OCI-LY1 (cell line): ENCODE measurements at regions not wholly inside any gene's neighbourhood (a gene's known extent, or its start where the extent isn't known, plus 50 kb on each side); places are given as distances from the start of the nearest gene placed in this dataset.

Experiments used
- H2AFZ ChIP-seq: fragments of 200-600 bp; sonication (generic), shearing (Covaris generic); 2 replicates; pipeline ENCODE4 v1.6.0; 2014; ENCODE audit warnings: antibody characterized with exemption, mild to moderate bottlenecking, low read length
- H3F3A ChIP-seq: fragments of 200-600 bp; sonication (generic), shearing (Covaris generic); 2 replicates; pipeline ENCODE4 v1.6.0; 2014; ENCODE audit warnings: mild to moderate bottlenecking, antibody characterized with exemption, low read length, moderate library complexity; ENCODE audit not compliant: insufficient read depth
- H3K27ac ChIP-seq: fragments of 200-600 bp; sonication (generic); 2 replicates; pipeline ENCODE4 v1.5.1; 2014; ENCODE audit warnings: low read length, mixed run types, mild to moderate bottlenecking, low read depth; ENCODE audit not compliant: poor library complexity, severe bottlenecking
- H3K27me3 ChIP-seq: fragments of 200-600 bp; sonication (generic); 2 replicates; pipeline ENCODE4 v1.6.0; 2014; ENCODE audit warnings: antibody characterized with exemption, mild to moderate bottlenecking, low read length, moderate library complexity; ENCODE audit not compliant: insufficient read depth
- H3K36me3 ChIP-seq: fragments of 200-600 bp; sonication (generic); 2 replicates; pipeline ENCODE4 v1.6.1; 2014; ENCODE audit warnings: mild to moderate bottlenecking, antibody characterized with exemption, low read length, moderate library complexity, mixed read lengths; ENCODE audit not compliant: insufficient read depth
- H3K4me1 ChIP-seq: fragments of 200-600 bp; sonication (generic); 2 replicates; pipeline ENCODE4 v1.5.1; 2014; ENCODE audit warnings: mild to moderate bottlenecking, low read length, moderate library complexity; ENCODE audit not compliant: insufficient read depth, severe bottlenecking
- H3K4me2 ChIP-seq: fragments of 200-600 bp; sonication (generic), shearing (Covaris generic); 2 replicates; pipeline ENCODE4 v1.6.1; 2014; ENCODE audit warnings: low read length
- H3K4me3 ChIP-seq: fragments of 200-600 bp; sonication (generic); 2 replicates; pipeline ENCODE4 v1.5.1; 2014; ENCODE audit warnings: low read length, low read depth, mild to moderate bottlenecking, mixed read lengths; ENCODE audit not compliant: poor library complexity, severe bottlenecking
- H3K79me2 ChIP-seq: fragments of 200-600 bp; shearing (Covaris generic); 2 replicates; pipeline ENCODE4 v1.6.1; 2016; ENCODE audit warnings: mixed run types, low read length, mixed read lengths; ENCODE audit not compliant: insufficient read depth
- H3K9ac ChIP-seq: fragments of 200-600 bp; sonication (generic), shearing (Covaris generic); 2 replicates; pipeline ENCODE4 v1.6.1; 2014; ENCODE audit warnings: mild to moderate bottlenecking, low read length, mixed read lengths
- H3K9me2 ChIP-seq: fragments of 200-600 bp; sonication (generic), shearing (Covaris generic); 2 replicates; pipeline ENCODE4 v1.6.1; 2014; ENCODE audit warnings: low read depth, mild to moderate bottlenecking, low read length, mixed read lengths
- H3K9me3 ChIP-seq: fragments of 200-600 bp; shearing (Covaris generic); 2 replicates; pipeline ENCODE4 v1.6.1; 2014; ENCODE audit warnings: low read length, mixed read lengths
- H4K20me1 ChIP-seq: fragments of 200-600 bp; sonication (generic), shearing (Covaris generic); 2 replicates; pipeline ENCODE4 v1.6.0; 2016; ENCODE audit warnings: mild to moderate bottlenecking, low read length; ENCODE audit not compliant: insufficient read depth
- CTCF ChIP-seq: fragments of 200-600 bp; sonication (generic), shearing (Covaris generic); IDR thresholded peaks from 2 replicates; pipeline ENCODE4 v1.5.1; 2017; ENCODE audit warnings: mild to moderate bottlenecking, antibody characterized with exemption, low read length, moderate library complexity, mixed read lengths
- EZH2 ChIP-seq: fragments of 200-600 bp; sonication (generic), shearing (Covaris generic); IDR thresholded peaks from 2 replicates; pipeline ENCODE4 v1.8.0; 2017; ENCODE audit warnings: borderline replicate concordance, mixed run types, mild to moderate bottlenecking, antibody characterized with exemption, low read length, moderate library complexity, mixed read lengths

GRCh38 chr3:24854748-24855147 lies 360.1 kb upstream of the THRB start:
- H3K4me3 ChIP-seq = no peak overlapping the region
- H2AFZ ChIP-seq = no peak overlapping the region
- H3K36me3 ChIP-seq = no peaks in the 10 kb centered on the region
- H3K27me3 ChIP-seq = no peaks in the 10 kb centered on the region
- H3K9me2 ChIP-seq = no peaks in the 10 kb centered on the region
- no peaks in the 10 kb centered on the region for H3F3A ChIP-seq
- no peak overlapping the region for H3K4me2 ChIP-seq
- H4K20me1 ChIP-seq = no peaks in the 10 kb centered on the region
- H3K27ac ChIP-seq = no peak overlapping the region
- no peaks in the 10 kb centered on the region for H3K9me3 ChIP-seq
- no peaks in the 10 kb centered on the region for H3K79me2 ChIP-seq
- no peak overlapping the region for H3K9ac ChIP-seq
- no peaks in the 10 kb centered on the region for H3K4me1 ChIP-seq
- TF ChIP-seq CTCF = no peak

GRCh38 chr3:24857945-24858344 lies 363.3 kb upstream of the THRB start:
- no peak overlapping the region for H3K9ac ChIP-seq
- H3K9me3 ChIP-seq = no peaks in the 10 kb centered on the region
- H3K4me2 ChIP-seq = no peak overlapping the region
- no peaks in the 10 kb centered on the region for H3K79me2 ChIP-seq
- no peak overlapping the region for H3K4me3 ChIP-seq
- no peaks in the 10 kb centered on the region for H3F3A ChIP-seq
- H3K9me2 ChIP-seq = no peaks in the 10 kb centered on the region
- H2AFZ ChIP-seq = no peak overlapping the region
- no peaks in the 10 kb centered on the region for H4K20me1 ChIP-seq
- H3K27ac ChIP-seq = no peak overlapping the region
- no peaks in the 10 kb centered on the region for H3K4me1 ChIP-seq
- TF ChIP-seq EZH2 (no peak), CTCF (no peak)
- no peaks in the 10 kb centered on the region for H3K27me3 ChIP-seq
- no peaks in the 10 kb centered on the region for H3K36me3 ChIP-seq

DNA sequence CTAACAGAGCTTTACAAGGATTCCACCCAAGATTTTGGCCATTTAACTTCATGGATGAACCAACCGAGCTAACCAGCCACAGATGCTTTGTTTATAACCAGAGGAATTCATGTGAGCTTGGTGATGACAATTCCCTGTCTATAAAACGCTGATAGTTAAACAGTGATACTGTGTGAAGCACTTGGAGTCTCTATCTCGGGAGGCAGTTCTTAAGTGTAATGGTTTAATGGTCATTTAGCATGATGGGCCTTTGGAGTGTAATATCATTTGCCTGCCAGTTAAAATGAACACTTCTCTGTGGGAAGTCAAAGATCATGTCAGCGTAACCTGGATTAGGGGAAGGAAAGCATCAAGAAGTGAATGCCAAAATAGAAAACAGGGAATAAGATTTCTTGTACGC lies 368.6 kb upstream of the THRB start:
- Histone ChIP-seq H3K27ac (no peak overlapping the region), H3K79me2 (no peaks in the 10 kb centered on the region), H3F3A (no peaks in the 10 kb centered on the region), H3K9ac (no peak overlapping the region), H3K4me2 (no peak overlapping the region), H3K36me3 (no peaks in the 10 kb centered on the region), H2AFZ (no peak overlapping the region), H3K4me3 (no peak overlapping the region), H3K4me1 (no peaks in the 10 kb centered on the region), H4K20me1 (no peaks in the 10 kb centered on the region), H3K27me3 (no peaks in the 10 kb centered on the region), H3K9me3 (no peaks in the 10 kb centered on the region), H3K9me2 (no peaks in the 10 kb centered on the region)
- TF ChIP-seq EZH2 (no peak), CTCF (no peak)
